Right renal cortex interstitium (tissue), 3 donors: ENCODE measurements at regions not wholly inside any gene's neighbourhood (a gene's known extent, or its start where the extent isn't known, plus 50 kb on each side); places are given as distances from the start of the nearest gene placed in this dataset.
A peak's percentile ranks its signal among the peaks of the same experiment; 100 is the strongest.

Experiments used
- DNase-seq, 3 donors: peaks; one replicate each; pipeline ENCODE4 v3.0.0-alpha.2; 2013; ENCODE audit warnings: low read depth in 3 of 3, low spot score in 2 of 3

- DNase-seq = no peak
These were observed 51.6 kb upstream of the KCND3 start for GRCh38 chr1:112040891-112041740.

DNA sequence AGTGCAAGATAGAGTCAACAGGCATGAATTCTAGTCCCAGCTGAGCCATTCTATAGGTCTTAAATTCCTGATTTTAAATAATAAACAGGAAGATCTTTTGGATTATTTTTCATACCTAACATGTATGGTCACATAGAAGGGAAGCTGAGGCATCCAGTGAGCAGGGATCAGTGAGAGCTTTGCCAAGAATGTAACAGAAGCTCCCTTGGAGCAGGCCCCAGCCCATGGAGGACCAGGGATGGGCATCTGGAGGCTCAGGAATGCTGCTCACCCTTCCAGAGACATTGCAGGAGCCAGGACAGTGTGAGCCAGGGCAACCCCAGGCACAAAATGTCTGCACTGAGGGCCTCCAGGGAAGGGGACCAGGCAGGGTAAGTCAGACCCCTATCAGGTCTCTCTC is 54.4 kb upstream of the KCND3 start:
- DNase-seq = no peak

GRCh38 chr1:112044745-112045144 is 55.3 kb upstream of the KCND3 start:
- no peak for DNase-seq

GRCh38 chr1:112046630-112047029 is 57.2 kb upstream of the KCND3 start:
- DNase-seq = no peak

- DNase-seq = no peak
These were observed 59.0 kb upstream of the KCND3 start for GRCh38 chr1:112048421-112048820.

DNA sequence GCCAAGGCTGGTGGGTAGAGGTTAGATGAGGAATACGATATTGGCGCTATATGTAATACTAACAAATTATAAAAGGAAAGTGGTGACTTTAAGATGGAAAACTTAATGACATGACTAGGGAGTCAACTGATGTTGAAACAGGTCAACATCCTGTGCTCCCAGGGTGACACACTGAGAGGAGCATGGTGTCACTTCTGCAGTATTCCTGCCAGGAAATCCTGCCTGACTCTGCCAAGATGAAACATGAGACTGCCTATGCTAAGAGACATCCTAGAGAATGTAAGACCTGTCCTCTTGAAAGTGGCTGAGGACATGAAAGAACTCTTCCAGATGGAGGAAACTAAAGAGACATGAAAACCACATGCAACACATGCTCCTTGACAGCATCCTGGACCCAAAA is 65.0 kb upstream of the KCND3 start:
- DNase-seq = no peak

DNA sequence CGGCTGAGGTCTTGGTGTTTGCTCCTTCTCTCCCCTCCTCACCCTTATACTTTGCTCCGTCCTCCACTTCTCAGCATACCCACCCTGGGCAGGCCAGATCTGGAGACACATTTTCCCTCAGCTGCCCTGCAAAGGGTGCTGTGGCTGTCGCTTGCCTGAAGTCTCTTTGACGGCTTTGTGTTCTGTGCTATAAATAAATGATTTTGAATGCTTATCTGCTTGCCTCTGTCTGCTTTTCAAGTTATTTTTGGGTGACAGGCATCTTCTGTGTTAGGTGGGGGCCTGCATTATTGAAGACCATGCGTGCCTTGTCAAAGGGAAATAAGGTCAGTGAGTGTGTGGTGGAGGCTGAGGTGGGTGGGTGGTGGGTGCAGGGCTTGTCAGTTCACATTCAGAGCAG is 66.9 kb upstream of the KCND3 start:
- DNase-seq = no peak

GRCh38 chr1:112057736-112058135 is 68.3 kb upstream of the KCND3 start:
- no peak for DNase-seq

DNA sequence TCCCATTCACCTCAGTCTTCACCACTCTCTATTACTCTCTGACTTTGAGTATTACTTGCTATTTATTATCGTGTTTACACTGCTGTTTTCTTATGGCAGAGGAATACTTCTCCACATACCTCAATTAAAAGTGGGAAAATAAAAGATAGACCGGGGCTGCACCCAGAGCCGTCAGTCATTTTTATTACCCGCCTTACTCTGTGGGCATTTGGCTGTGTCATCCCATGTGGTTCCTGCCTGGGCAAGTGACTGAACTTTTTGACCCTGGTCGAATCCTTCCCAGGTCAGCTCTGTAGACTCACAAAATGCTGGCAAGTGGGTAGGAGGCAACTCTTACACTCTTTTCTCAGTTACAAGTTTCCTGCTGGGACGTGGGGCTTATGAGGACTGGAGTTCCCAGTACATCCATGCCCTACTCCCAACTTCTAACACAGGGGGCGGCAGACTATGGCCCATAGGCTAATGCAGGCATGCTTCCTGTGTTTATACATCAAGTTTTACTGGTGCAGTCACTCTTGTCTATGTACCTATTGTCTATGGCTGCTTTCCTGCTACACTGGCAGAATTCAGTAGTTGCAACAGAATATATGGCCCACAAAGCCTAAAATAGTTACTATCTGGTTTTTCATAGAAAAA is 69.5 kb upstream of the KCND3 start:
- no peak for DNase-seq

- no peak for DNase-seq
These were observed 70.2 kb upstream of the KCND3 start for GRCh38 chr1:112059679-112060078.

DNA sequence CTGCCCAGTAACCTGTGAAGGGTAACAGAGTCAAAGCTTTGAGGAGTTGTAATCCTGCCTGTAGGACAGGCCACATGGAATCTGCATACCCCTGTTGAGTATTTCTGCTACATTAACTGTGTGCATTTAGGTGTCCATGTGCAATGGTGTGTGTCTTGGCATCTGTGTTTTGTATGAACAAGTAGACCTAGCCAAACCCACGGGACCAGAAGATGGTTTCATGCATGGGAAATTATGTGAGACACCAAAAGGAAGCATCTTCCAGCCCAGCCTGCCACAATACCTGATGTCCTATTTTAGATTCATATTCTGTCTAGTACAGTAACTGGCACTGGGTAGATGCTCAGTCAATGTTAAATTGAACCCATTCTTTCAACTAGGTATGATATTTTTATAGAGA is 70.8 kb upstream of the KCND3 start:
- DNase-seq = no peak

- DNase-seq = no peak
These were observed 71.6 kb upstream of the KCND3 start for GRCh38 chr1:112061056-112061455.

DNA sequence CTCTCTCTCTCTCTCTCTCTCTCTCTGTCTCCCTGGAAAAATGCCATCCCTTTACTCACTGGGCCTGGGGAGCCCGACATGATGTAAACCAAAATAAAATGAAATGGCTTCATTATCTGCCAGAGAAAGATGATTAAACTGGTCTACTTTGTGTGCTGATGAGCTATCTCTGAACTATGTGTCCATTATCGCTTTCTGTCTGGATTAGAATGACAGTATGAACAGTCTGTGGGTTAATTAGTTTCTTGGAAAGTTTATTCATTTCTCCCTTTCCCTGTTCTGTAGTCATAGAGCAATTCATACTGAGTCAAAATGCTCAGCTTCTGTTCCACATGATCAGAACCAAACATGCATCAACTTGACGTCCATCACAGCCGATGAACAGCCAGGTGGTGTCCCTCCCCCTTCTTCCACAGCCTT is 72.4 kb upstream of the KCND3 start:
- no peak for DNase-seq

GRCh38 chr1:112063781-112064728 is 74.6 kb upstream of the KCND3 start:
- no peak for DNase-seq

DNA sequence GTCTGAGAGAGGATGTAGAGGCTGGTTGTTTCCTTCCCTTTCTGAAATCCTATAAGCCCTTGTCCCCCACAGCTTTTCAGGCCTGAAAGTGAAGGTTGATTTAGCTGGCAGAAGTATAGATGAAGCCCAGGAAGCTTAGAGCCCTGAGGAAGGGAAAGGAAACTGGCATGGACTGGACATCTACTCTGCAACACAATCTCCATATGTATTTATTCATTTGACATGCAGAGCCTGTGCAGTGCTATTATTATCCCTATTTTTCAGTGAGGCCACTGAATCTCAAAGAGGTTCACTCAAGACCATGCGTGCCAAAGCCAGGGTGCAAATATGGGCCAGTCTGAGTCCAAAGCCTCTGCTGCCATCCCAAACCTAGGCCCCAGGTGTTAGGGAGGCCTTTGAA is 78.5 kb upstream of the KCND3 start:
- DNase-seq = no peak

- DNase-seq = no peak
These were observed 81.2 kb upstream of the KCND3 start for GRCh38 chr1:112070677-112071076.

DNA sequence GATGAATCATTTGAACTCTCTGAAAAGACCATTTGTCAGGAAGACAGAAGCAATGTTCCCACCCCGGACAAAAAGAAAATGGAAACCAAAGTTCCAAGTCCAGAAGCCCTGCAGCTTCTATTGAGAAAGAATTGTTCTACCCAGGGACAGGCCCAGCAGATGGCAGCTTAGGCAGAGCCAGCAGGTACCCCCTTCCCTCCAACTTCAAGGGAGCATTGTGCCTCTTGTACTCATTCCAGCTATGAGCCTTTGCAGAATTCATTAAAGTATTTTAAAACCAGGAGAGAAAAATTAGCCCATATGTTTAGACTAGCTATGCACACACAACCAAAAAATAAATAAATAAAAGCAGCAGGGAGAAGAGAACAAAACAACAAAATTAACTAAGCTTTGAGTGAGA is 85.2 kb upstream of the KCND3 start:
- no peak for DNase-seq

DNA sequence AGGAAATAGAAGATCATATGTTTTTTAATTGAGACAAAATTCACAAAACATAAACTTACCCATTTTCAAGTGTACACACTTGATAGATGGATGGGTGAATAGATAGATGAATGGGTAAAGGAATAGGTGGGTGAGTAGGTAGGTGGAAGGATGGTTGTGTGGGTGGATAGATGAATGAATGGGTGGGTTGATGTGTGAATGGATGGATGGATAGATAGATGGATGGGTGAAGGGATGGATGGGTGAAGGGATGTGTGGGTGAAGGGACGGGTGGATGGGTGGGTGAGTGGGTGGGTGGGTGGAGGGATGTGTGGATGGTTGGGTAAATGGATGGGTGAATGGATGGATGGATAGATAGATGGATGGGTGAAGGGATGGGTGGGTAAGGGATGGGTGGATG is 86.1 kb upstream of the KCND3 start:
- DNase-seq = no peak

- DNase-seq = no peak
These were observed 90.0 kb upstream of the KCND3 start for GRCh38 chr1:112079446-112079845.

- DNase-seq = peak in 1 of 3 donors; percentile 5
These were observed 94.0 kb upstream of the KCND3 start for GRCh38 chr1:112083487-112083886.

GRCh38 chr1:112092656-112093371 is 103.3 kb upstream of the KCND3 start:
- DNase-seq = no peak
